A549 (cell line): ENCODE measurements at regions not wholly inside any gene's neighbourhood (a gene's known extent, or its start where the extent isn't known, plus 50 kb on each side); places are given as distances from the start of the nearest gene placed in this dataset.

Source experiments
- ATAC-seq, 2 experiments: fragments of 200-7000 bp in 1 of 2; fragments of >200 bp in 1 of 2; cut with Nextera tagmentation in 1 of 2; cut with Tn5 transposase in 1 of 2; 3 replicates each; pipeline versions ENCODE4 v1.8.0 to v1.9.1; 2018 to 2020; ENCODE audit warnings: mild to moderate bottlenecking in 1 of 2, moderate library complexity in 1 of 2
- CTCF ChIA-PET: fragments of 300-600 bp; sonication (Branson Sonifier 250); formaldehyde crosslinking; extraction: SDS; loops from one replicate; lab custom pipeline; 2021; ENCODE audit warnings: antibody characterized with exemption, inconsistent platforms; lab: Yijun Ruan, JAX
- POLR2A ChIA-PET: fragments of 350-600 bp; formaldehyde crosslinking; extraction: SDS; loops from one replicate; lab custom pipeline; 2021; ENCODE audit warnings: antibody characterized with exemption, inconsistent platforms; lab: Yijun Ruan, JAX
- DNase-seq, 2 experiments: peaks; one replicate each; pipeline versions ENCODE4 v3.0.0 to v3.0.0-alpha.2; 2011 to 2016; ENCODE audit warnings: low read depth in 1 of 2, low spot score in 1 of 2
- FAIRE-seq: peaks from 2 replicates; lab custom pipeline; 2011; peaks lifted over from hg19 to GRCh38; lab: Jason Lieb, UNC
- H3K27ac ChIP-seq, 2 experiments: fragments of >200 bp; sonication (Bioruptor Twin); formaldehyde crosslinking; 3 replicates each; pipeline ENCODE4 v1.5.1; 2016 to 2017
- H3K4me1 ChIP-seq: fragments of >200 bp; sonication (Bioruptor Twin); formaldehyde crosslinking; 3 replicates; pipeline ENCODE4 v1.6.1; 2016
- H3K4me2 ChIP-seq: fragments of >200 bp; sonication (Bioruptor Twin); formaldehyde crosslinking; 3 replicates; pipeline ENCODE4 v1.6.1; 2016
- H3K4me3 ChIP-seq: fragments of >200 bp; sonication (Bioruptor Twin); formaldehyde crosslinking; 3 replicates; pipeline ENCODE4 v1.5.1; 2016
- H3K9me3 ChIP-seq: fragments of >200 bp; sonication (Bioruptor Twin); formaldehyde crosslinking; 3 replicates; pipeline ENCODE4 v1.6.1; 2016
- CBX2 ChIP-seq: fragments of 200-600 bp; sonication (generic); IDR thresholded peaks from 2 replicates; pipeline ENCODE4 v1.6.1; 2016; ENCODE audit warnings: low read depth, mild to moderate bottlenecking, borderline replicate concordance
- CBX8 ChIP-seq: fragments of 200-600 bp; sonication (generic); IDR thresholded peaks from 2 replicates; pipeline ENCODE4 v1.6.1; 2016
- CEBPB ChIP-seq, 2 experiments: fragments of >200 bp in 1 of 2; sonication (Bioruptor Twin) in 1 of 2; formaldehyde crosslinking in 1 of 2; IDR thresholded peaks; 2 replicates each; pipeline ENCODE4 v1.6.1; 2012 to 2016
- CHD2 ChIP-seq: fragments of 150-350 bp; IDR thresholded peaks from 2 replicates; pipeline ENCODE4 v1.6.1; 2014; ENCODE audit warnings: low read length; ENCODE audit not compliant: partially characterized antibody
- CHD4 ChIP-seq: fragments of 200-600 bp; sonication (generic); IDR thresholded peaks from 2 replicates; pipeline ENCODE4 v1.6.1; 2016; ENCODE audit warnings: antibody characterized with exemption, mild to moderate bottlenecking, borderline replicate concordance
- CTCF ChIP-seq: fragments of >200 bp; sonication (Bioruptor Twin); formaldehyde crosslinking; IDR thresholded peaks from 3 replicates; pipeline ENCODE4 v1.5.1; 2016
- E2F6 ChIP-seq: IDR thresholded peaks from 2 replicates; pipeline ENCODE4 v1.6.1; 2012; ENCODE audit warnings: low read depth, borderline replicate concordance
- EHF ChIP-seq: fragments of 250-450 bp; sonication (Bioruptor Pico); IDR thresholded peaks from 2 replicates; pipeline ENCODE4 v1.5.0; 2020; ENCODE audit warnings: mild to moderate bottlenecking
- EHMT2 ChIP-seq: fragments of 200-600 bp; sonication (generic); IDR thresholded peaks from 2 replicates; pipeline ENCODE4 v1.6.1; 2016; ENCODE audit warnings: antibody characterized with exemption, low read depth, mild to moderate bottlenecking, moderate library complexity
- ELK1 ChIP-seq: fragments of 150-350 bp; IDR thresholded peaks from 2 replicates; pipeline ENCODE4 v1.6.1; 2014; ENCODE audit warnings: low read depth, mild to moderate bottlenecking, low read length
- ESRRA ChIP-seq: fragments of 150-350 bp; IDR thresholded peaks from 2 replicates; pipeline ENCODE4 v1.6.1; 2014; ENCODE audit warnings: mild to moderate bottlenecking, low read length, borderline replicate concordance
- FOSB ChIP-seq: fragments of 250-450 bp; sonication (Bioruptor Pico); IDR thresholded peaks from 2 replicates; pipeline ENCODE4 v1.5.0; 2020; ENCODE audit warnings: mild to moderate bottlenecking, moderate library complexity
- HEYL ChIP-seq: fragments of 250-450 bp; sonication (Bioruptor Pico); IDR thresholded peaks from 2 replicates; pipeline ENCODE4 v1.8.0; 2021; ENCODE audit warnings: mild to moderate bottlenecking, moderate library complexity
- HOXB13 ChIP-seq: fragments of 250-450 bp; sonication (Bioruptor Pico); IDR thresholded peaks from 2 replicates; pipeline ENCODE4 v1.5.0; 2020; ENCODE audit warnings: low read depth, mild to moderate bottlenecking, moderate library complexity
- HOXB5 ChIP-seq: fragments of 250-450 bp; sonication (Bioruptor Pico); IDR thresholded peaks from 2 replicates; pipeline ENCODE4 v1.5.0; 2020; ENCODE audit warnings: mild to moderate bottlenecking, moderate library complexity
- KDM1A ChIP-seq: fragments of 200-600 bp; sonication (generic); IDR thresholded peaks from 2 replicates; pipeline ENCODE4 v1.6.1; 2016; ENCODE audit warnings: low read depth, mild to moderate bottlenecking
- KDM5A ChIP-seq: fragments of 200-600 bp; sonication (generic); IDR thresholded peaks from 2 replicates; pipeline ENCODE4 v1.6.1; 2016; ENCODE audit warnings: antibody characterized with exemption, mild to moderate bottlenecking
- MAFK ChIP-seq: fragments of 450-650 bp; IDR thresholded peaks from 2 replicates; pipeline ENCODE4 v1.6.1; 2014; ENCODE audit not compliant: partially characterized antibody
- MYC ChIP-seq: IDR thresholded peaks from 2 replicates; pipeline ENCODE4 v1.6.1; 2012; ENCODE audit warnings: mild to moderate bottlenecking, inconsistent platforms, low read length, improper control_type of control experiment, borderline replicate concordance
- NPAS2 ChIP-seq: fragments of 250-450 bp; sonication (Bioruptor Pico); IDR thresholded peaks from 2 replicates; pipeline ENCODE4 v1.8.0; 2022; ENCODE audit warnings: mild to moderate bottlenecking, moderate library complexity, borderline replicate concordance
- NR3C1 ChIP-seq: fragments of >200 bp; sonication (Bioruptor Twin); formaldehyde crosslinking; IDR thresholded peaks from 3 replicates; pipeline ENCODE4 v1.6.1; 2017
- PBX3 ChIP-seq: IDR thresholded peaks from 2 replicates; pipeline ENCODE4 v1.6.1; 2012
- RAD21 ChIP-seq, 2 experiments: fragments of >200 bp in 1 of 2; sonication (Bioruptor Twin) in 1 of 2; formaldehyde crosslinking in 1 of 2; IDR thresholded peaks in 1 of 2; conservative IDR thresholded peaks in 1 of 2; 2 replicates in 1 of 2; 3 replicates in 1 of 2; pipeline ENCODE4 v1.6.1; 2012 to 2018; ENCODE audit warnings: inconsistent platforms in 1 of 2
- RARB ChIP-seq: fragments of 250-450 bp; sonication (Bioruptor Pico); IDR thresholded peaks from 2 replicates; pipeline ENCODE4 v1.8.0; 2021; ENCODE audit warnings: mild to moderate bottlenecking, moderate library complexity
- RFX5 ChIP-seq: fragments of 450-650 bp; IDR thresholded peaks from 2 replicates; pipeline ENCODE4 v1.7.1; 2014; ENCODE audit warnings: antibody characterized with exemption, mild to moderate bottlenecking, moderate library complexity
- SREBF2 ChIP-seq: fragments of 450-650 bp; IDR thresholded peaks from 2 replicates; pipeline ENCODE4 v1.6.1; 2014; ENCODE audit warnings: mild to moderate bottlenecking, moderate library complexity
- TFCP2L1 ChIP-seq: fragments of 250-450 bp; sonication (Bioruptor Pico); IDR thresholded peaks from 2 replicates; pipeline ENCODE4 v1.5.0; 2021; ENCODE audit warnings: mild to moderate bottlenecking
- TP53 ChIP-seq: fragments of 250-450 bp; sonication (Bioruptor Pico); IDR thresholded peaks from 2 replicates; pipeline ENCODE4 v1.5.0; 2021; ENCODE audit warnings: mild to moderate bottlenecking, moderate library complexity
- USF2 ChIP-seq: fragments of 450-650 bp; IDR thresholded peaks from 2 replicates; pipeline ENCODE4 v1.6.1; 2014; ENCODE audit warnings: antibody characterized with exemption
- ZFP36 ChIP-seq: fragments of 450-650 bp; IDR thresholded peaks from 2 replicates; pipeline ENCODE4 v1.6.1; 2014; ENCODE audit warnings: borderline replicate concordance; ENCODE audit not compliant: partially characterized antibody
- WGBS: methylation state at CpG from one replicate; pipeline ENCODE4 v1.1.6; 2017; ENCODE audit errors: missing lambda C conversion rate; 5-methylcytosine and 5-hydroxymethylcytosine counted together

- no peaks in the 10 kb centered on the region for H3K4me1 ChIP-seq
- ATAC-seq (no peak), FAIRE-seq (no peak)
These were observed 535.8 kb downstream of the GALR1 start for GRCh38 chr18:77785415-77785975.

GRCh38 chr18:77803024-77803423 is 553.4 kb downstream of the GALR1 start:
- H3K4me2 ChIP-seq, result no peak overlapping the region
- whole genome bisulfite sequencing, result 2% methylated on average over 3 of the region's 3 CpGs
- H3K27ac ChIP-seq, result no peak overlapping the region
- TF ChIP-seq NR3C1, result no peak
- no peak for TF ChIP-seq NPAS2 (CRISPR knock-in tag)
- no peak for TF ChIP-seq CTCF
- no peak for TF ChIP-seq CBX2
- peak; percentile 43 for TF ChIP-seq MAFK
- TF ChIP-seq CHD2, result no peak
- CTCF ChIA-PET, result no interaction called here
- POLR2A ChIA-PET, result no interaction called here
- H3K4me1 ChIP-seq, result no peaks in the 10 kb centered on the region
- no peak for DNase-seq
- FAIRE-seq, result no peak
- no peak for ATAC-seq
- H3K9me3 ChIP-seq, result no peaks in the 10 kb centered on the region
- H3K4me3 ChIP-seq, result no peak overlapping the region

More at GRCh38 chr18:77785415-77785975, 535.8 kb downstream of the GALR1 start:
- Histone ChIP-seq H3K27ac (no peak overlapping the region), H3K9me3 (no peaks in the 10 kb centered on the region), H3K4me2 (no peak overlapping the region), H3K4me3 (no peak overlapping the region)
- ChIA-PET CTCF (no interaction called here), POLR2A (no interaction called here)
- DNase-seq, result no peak
- WGBS, result 10% methylated on average over 7 of the region's 7 CpGs
- no peak for TF ChIP-seq ZFP36
- TF ChIP-seq CHD4, result no peak
- TF ChIP-seq KDM5A, result no peak
- TF ChIP-seq PBX3, result no peak
- TF ChIP-seq ELK1, result no peak
- TF ChIP-seq TFCP2L1 (CRISPR knock-in tag), result no peak
- TF ChIP-seq CEBPB (IDR thresholded peaks at IDR 0.05), result no peak
- no peak for TF ChIP-seq RAD21 (conservative IDR thresholded peaks at IDR 0.05 in 1 of 2, IDR thresholded peaks at IDR 0.05 in 1 of 2)
- TF ChIP-seq FOSB, result no peak
- no peak for TF ChIP-seq MYC
- no peak for TF ChIP-seq EHF (CRISPR knock-in tag)
- no peak for TF ChIP-seq RARB (CRISPR knock-in tag)
- TF ChIP-seq E2F6, result no peak
- TF ChIP-seq EHMT2, result no peak

GRCh38 chr18:77804382-77804781 is 554.7 kb downstream of the GALR1 start:
- no peak for TF ChIP-seq SREBF2
- no peak for TF ChIP-seq USF2
- TF ChIP-seq HOXB13 (CRISPR knock-in tag), result no peak
- TF ChIP-seq TP53, result no peak
- no peak for TF ChIP-seq TFCP2L1 (CRISPR knock-in tag)
- no peak for TF ChIP-seq HEYL (CRISPR knock-in tag)
- TF ChIP-seq KDM1A, result no peak
- TF ChIP-seq HOXB5 (CRISPR knock-in tag), result no peak
- TF ChIP-seq RFX5, result no peak
- TF ChIP-seq RAD21 (conservative IDR thresholded peaks at IDR 0.05 in 1 of 2, IDR thresholded peaks at IDR 0.05 in 1 of 2), result no peak
- TF ChIP-seq ESRRA, result no peak
- no peak for TF ChIP-seq FOSB
- no peak for TF ChIP-seq CBX8
- no peak for TF ChIP-seq MAFK
- ATAC-seq (no peak), FAIRE-seq (no peak), DNase-seq (no peak)
- no peak overlapping the region for H3K4me2 ChIP-seq
- no peak overlapping the region for H3K4me3 ChIP-seq
- H3K4me1 ChIP-seq, result no peaks in the 10 kb centered on the region
- 0% methylated on average over 2 of the region's 2 CpGs for WGBS
- H3K9me3 ChIP-seq, result no peaks in the 10 kb centered on the region
- no peak overlapping the region for H3K27ac ChIP-seq
- ChIA-PET CTCF (no interaction called here), POLR2A (no interaction called here)
